K562 (cell line): ENCODE measurements at regions not wholly inside any gene's neighbourhood (a gene's known extent, or its start where the extent isn't known, plus 50 kb on each side); places are given as distances from the start of the nearest gene placed in this dataset.

Experiments
- AFF1 ChIP-seq, 2 experiments: fragments of 450-650 bp; IDR thresholded peaks; 2 replicates each; pipeline ENCODE4 v1.6.1; 2018; ENCODE audit warnings: mild to moderate bottlenecking in 2 of 2, low read depth in 1 of 2; ENCODE audit not compliant: partially characterized antibody in 2 of 2
- ATF3 ChIP-seq, 2 experiments: fragments of 450-650 bp in 1 of 2; sonication (generic) in 1 of 2; formaldehyde crosslinking in 1 of 2; IDR thresholded peaks in 1 of 2; conservative IDR thresholded peaks in 1 of 2; 2 replicates each; pipeline versions ENCODE4 v1.6.1 to v1.8.1; 2016 to 2023; ENCODE audit warnings: mild to moderate bottlenecking in 2 of 2, moderate library complexity in 2 of 2, inconsistent platforms in 1 of 2, missing genetic modification reagents in 1 of 2
- BHLHE40 ChIP-seq: IDR thresholded peaks from 2 replicates; pipeline ENCODE4 v1.6.1; 2011; ENCODE audit warnings: low read length, improper control_type of control experiment
- CREB1 ChIP-seq, 2 experiments: sonication (generic) in 1 of 2; formaldehyde crosslinking in 1 of 2; IDR thresholded peaks; 2 replicates each; pipeline versions ENCODE4 v1.6.1 to v1.8.0; 2012 to 2022; ENCODE audit warnings: inconsistent platforms in 1 of 2, mild to moderate bottlenecking in 1 of 2, missing genetic modification reagents in 1 of 2, moderate library complexity in 1 of 2
- CTBP1 ChIP-seq: fragments of 450-650 bp; IDR thresholded peaks from 2 replicates; pipeline ENCODE4 v1.6.1; 2016; ENCODE audit warnings: borderline replicate concordance
- CTCF ChIP-seq, 3 experiments: IDR thresholded peaks in 2 of 3; conservative IDR thresholded peaks in 1 of 3; 2 replicates each; pipeline ENCODE4 v1.5.1; 2011 to 2012; ENCODE audit warnings: low read length in 3 of 3, mild to moderate bottlenecking in 3 of 3, control low read depth in 2 of 3, improper control_type of control experiment in 1 of 3, inconsistent platforms in 1 of 3, low read depth in 1 of 3, mixed read lengths in 1 of 3, moderate library complexity in 1 of 3; ENCODE audit not compliant: insufficient read depth in 2 of 3
- FIP1L1 ChIP-seq: fragments of 200-400 bp; formaldehyde crosslinking; IDR thresholded peaks from 2 replicates; pipeline ENCODE4 v1.6.1; 2018; ENCODE audit warnings: mild to moderate bottlenecking, low read depth, low read length; ENCODE audit not compliant: poor library complexity, severe bottlenecking
- FOXJ2 ChIP-seq: fragments of 200-800 bp; sonication (Bioruptor generic); IDR thresholded peaks from 2 replicates; pipeline ENCODE4 v1.6.1; 2016; ENCODE audit warnings: missing genetic modification characterization, missing compliant biosample characterization
- IRF9 ChIP-seq: fragments of 450-650 bp; IDR thresholded peaks from 2 replicates; pipeline ENCODE4 v1.6.1; 2016; ENCODE audit warnings: missing biosample characterization, missing genetic modification characterization
- OTX1 ChIP-seq: fragments of 450-650 bp; formaldehyde crosslinking; IDR thresholded peaks from 2 replicates; pipeline ENCODE4 v1.4.0; 2022; ENCODE audit warnings: mild to moderate bottlenecking
- SNRNP70 ChIP-seq: fragments of 200-400 bp; formaldehyde crosslinking; optimal IDR thresholded peaks from 2 replicates; pipeline ENCODE3; 2017; ENCODE audit warnings: low read depth, low read length
- ZBTB26 ChIP-seq: fragments of 450-650 bp; formaldehyde crosslinking; IDR thresholded peaks from 2 replicates; pipeline ENCODE4 v1.4.0; 2022; ENCODE audit warnings: missing genetic modification characterization
- ZKSCAN1 ChIP-seq: fragments of 150-350 bp; IDR thresholded peaks from 2 replicates; pipeline ENCODE4 v1.6.1; 2016; ENCODE audit warnings: low read depth, low read length
- ZNF780A ChIP-seq: fragments of 250-450 bp; sonication (Bioruptor Pico); IDR thresholded peaks from 2 replicates; pipeline ENCODE4 v1.5.0; 2021; ENCODE audit warnings: mild to moderate bottlenecking

- TF ChIP-seq CTCF (IDR thresholded peaks at IDR 0.05 in 2 of 3, conservative IDR thresholded peaks at IDR 0.05 in 1 of 3; ENCODE audit: insufficient read depth in 2 of 3, low read depth in 1 of 3, low read length in 3 of 3) (no peak), ZNF780A (CRISPR knock-in tag) (no peak), AFF1 (IDR thresholded peaks at IDR 0.05; ENCODE audit: low read depth in 1 of 2, partially characterized antibody in 2 of 2) (no peak), IRF9 (tag) (no peak), BHLHE40 (no peak), CTBP1 (no peak), FIP1L1 (no peak), FOXJ2 (tag) (no peak), ZBTB26 (CRISPR knock-in tag) (no peak), OTX1 (CRISPR knock-in tag) (no peak), CREB1 (IDR thresholded peaks at IDR 0.05) (no peak), CREB1 (CRISPR knock-in tag; IDR thresholded peaks at IDR 0.05) (no peak), ATF3 (IDR thresholded peaks at IDR 0.05) (no peak), ATF3 (CRISPR knock-in tag; conservative IDR thresholded peaks at IDR 0.05) (no peak), ZKSCAN1 (no peak), SNRNP70 (no peak)
Measured at GRCh38 chr10:36195364-36195763, 553.3 kb upstream of the FZD8 start.
